ENCODE measurements at regions not wholly inside any gene's neighbourhood (a gene's known extent, or its start where the extent isn't known, plus 50 kb on each side); places are given as distances from the start of the nearest gene placed in this dataset.

- Histone ChIP-seq H3K4me3 (ENCODE audit: low read depth, low read length) (no peak overlapping the region), H3K36me3 (ENCODE audit: insufficient read depth, low read length) (no peaks in the 10 kb centered on the region), H3K79me2 (ENCODE audit: control insufficient read depth, insufficient read depth, low read length, unreplicated experiment) (no peaks in the 10 kb centered on the region), H3K27me3 (ENCODE audit: insufficient read depth, low read length) (peaks cover 32% of the 10 kb centered on the region), H3K4me1 (ENCODE audit: control insufficient read depth, insufficient read depth, low read length, unreplicated experiment) (no peaks in the 10 kb centered on the region), H2AFZ (ENCODE audit: low read length, unreplicated experiment) (no peak overlapping the region), H3K27ac (ENCODE audit: low read depth, low read length) (no peak overlapping the region)
Measured at GRCh38 chr6:145525038-145525437, 210.3 kb downstream of the EPM2A start.

- Histone ChIP-seq H2AFZ (ENCODE audit: low read length, unreplicated experiment) (no peak overlapping the region), H3K36me3 (ENCODE audit: insufficient read depth, low read length) (no peaks in the 10 kb centered on the region), H3K4me1 (ENCODE audit: control insufficient read depth, insufficient read depth, low read length, unreplicated experiment) (no peaks in the 10 kb centered on the region), H3K27me3 (ENCODE audit: insufficient read depth, low read length) (peaks cover 42% of the 10 kb centered on the region), H3K79me2 (ENCODE audit: control insufficient read depth, insufficient read depth, low read length, unreplicated experiment) (no peaks in the 10 kb centered on the region), H3K27ac (ENCODE audit: low read depth, low read length) (no peak overlapping the region), H3K4me3 (ENCODE audit: low read depth, low read length) (no peak overlapping the region)
Measured at GRCh38 chr6:145529582-145529981, 205.7 kb downstream of the EPM2A start.

- H3K4me1 ChIP-seq (ENCODE audit: control insufficient read depth, insufficient read depth, low read length, unreplicated experiment) = no peaks in the 10 kb centered on the region
- H3K27ac ChIP-seq (ENCODE audit: low read depth, low read length) = no peak overlapping the region
- no peaks in the 10 kb centered on the region for H3K36me3 ChIP-seq (ENCODE audit: insufficient read depth, low read length)
- H3K79me2 ChIP-seq (ENCODE audit: control insufficient read depth, insufficient read depth, low read length, unreplicated experiment) = no peaks in the 10 kb centered on the region
- no peak overlapping the region for H2AFZ ChIP-seq (ENCODE audit: low read length, unreplicated experiment)
- H3K4me3 ChIP-seq (ENCODE audit: low read depth, low read length) = no peak overlapping the region
- H3K27me3 ChIP-seq (ENCODE audit: insufficient read depth, low read length) = peaks cover 41% of the 10 kb centered on the region
Measured at GRCh38 chr6:145530454-145530853, 204.9 kb downstream of the EPM2A start.

- Histone ChIP-seq H3K4me3 (ENCODE audit: low read depth, low read length) (no peak overlapping the region), H3K27ac (ENCODE audit: low read depth, low read length) (no peak overlapping the region), H3K4me1 (ENCODE audit: control insufficient read depth, insufficient read depth, low read length, unreplicated experiment) (no peaks in the 10 kb centered on the region), H3K36me3 (ENCODE audit: insufficient read depth, low read length) (no peaks in the 10 kb centered on the region), H3K27me3 (ENCODE audit: insufficient read depth, low read length) (peaks cover 36% of the 10 kb centered on the region), H2AFZ (ENCODE audit: low read length, unreplicated experiment) (no peak overlapping the region), H3K79me2 (ENCODE audit: control insufficient read depth, insufficient read depth, low read length, unreplicated experiment) (no peaks in the 10 kb centered on the region)
Measured at GRCh38 chr6:145531032-145531431, 204.3 kb downstream of the EPM2A start.

GRCh38 chr6:145531822-145532221 lies 203.5 kb downstream of the EPM2A start:
- Histone ChIP-seq H3K27ac (ENCODE audit: low read depth, low read length) (no peak overlapping the region), H3K27me3 (ENCODE audit: insufficient read depth, low read length) (peaks cover 31% of the 10 kb centered on the region), H3K4me3 (ENCODE audit: low read depth, low read length) (no peak overlapping the region), H3K36me3 (ENCODE audit: insufficient read depth, low read length) (no peaks in the 10 kb centered on the region), H2AFZ (ENCODE audit: low read length, unreplicated experiment) (no peak overlapping the region), H3K79me2 (ENCODE audit: control insufficient read depth, insufficient read depth, low read length, unreplicated experiment) (no peaks in the 10 kb centered on the region), H3K4me1 (ENCODE audit: control insufficient read depth, insufficient read depth, low read length, unreplicated experiment) (no peaks in the 10 kb centered on the region)

GRCh38 chr6:145532361-145532760 lies 203.0 kb downstream of the EPM2A start:
- H3K4me1 ChIP-seq (ENCODE audit: control insufficient read depth, insufficient read depth, low read length, unreplicated experiment) = no peaks in the 10 kb centered on the region
- no peaks in the 10 kb centered on the region for H3K79me2 ChIP-seq (ENCODE audit: control insufficient read depth, insufficient read depth, low read length, unreplicated experiment)
- no peak overlapping the region for H3K27ac ChIP-seq (ENCODE audit: low read depth, low read length)
- no peaks in the 10 kb centered on the region for H3K36me3 ChIP-seq (ENCODE audit: insufficient read depth, low read length)
- no peak overlapping the region for H3K4me3 ChIP-seq (ENCODE audit: low read depth, low read length)
- H2AFZ ChIP-seq (ENCODE audit: low read length, unreplicated experiment) = no peak overlapping the region
- peaks cover 30% of the 10 kb centered on the region for H3K27me3 ChIP-seq (ENCODE audit: insufficient read depth, low read length)

- peaks cover 16% of the 10 kb centered on the region for H3K27me3 ChIP-seq (ENCODE audit: insufficient read depth, low read length)
- no peak overlapping the region for H2AFZ ChIP-seq (ENCODE audit: low read length, unreplicated experiment)
- no peaks in the 10 kb centered on the region for H3K36me3 ChIP-seq (ENCODE audit: insufficient read depth, low read length)
- no peak overlapping the region for H3K4me3 ChIP-seq (ENCODE audit: low read depth, low read length)
- H3K4me1 ChIP-seq (ENCODE audit: control insufficient read depth, insufficient read depth, low read length, unreplicated experiment) = peaks cover 2% of the 10 kb centered on the region
- H3K27ac ChIP-seq (ENCODE audit: low read depth, low read length) = no peak overlapping the region
- H3K79me2 ChIP-seq (ENCODE audit: control insufficient read depth, insufficient read depth, low read length, unreplicated experiment) = no peaks in the 10 kb centered on the region
Measured at GRCh38 chr6:145534989-145535388, 200.3 kb downstream of the EPM2A start.

- no peaks in the 10 kb centered on the region for H3K79me2 ChIP-seq (ENCODE audit: control insufficient read depth, insufficient read depth, low read length, unreplicated experiment)
- H2AFZ ChIP-seq (ENCODE audit: low read length, unreplicated experiment) = no peak overlapping the region
- H3K27ac ChIP-seq (ENCODE audit: low read depth, low read length) = no peak overlapping the region
- no peaks in the 10 kb centered on the region for H3K36me3 ChIP-seq (ENCODE audit: insufficient read depth, low read length)
- peaks cover 11% of the 10 kb centered on the region for H3K4me1 ChIP-seq (ENCODE audit: control insufficient read depth, insufficient read depth, low read length, unreplicated experiment)
- H3K27me3 ChIP-seq (ENCODE audit: insufficient read depth, low read length) = no peaks in the 10 kb centered on the region
- no peak overlapping the region for H3K4me3 ChIP-seq (ENCODE audit: low read depth, low read length)
Measured at GRCh38 chr6:145538989-145539388, 196.3 kb downstream of the EPM2A start.

- H3K79me2 ChIP-seq (ENCODE audit: control insufficient read depth, insufficient read depth, low read length, unreplicated experiment) = no peaks in the 10 kb centered on the region
- H3K27me3 ChIP-seq (ENCODE audit: insufficient read depth, low read length) = no peaks in the 10 kb centered on the region
Measured at GRCh38 chr6:145539831-145540230, 195.5 kb downstream of the EPM2A start.

GRCh38 chr6:145540741-145541140 lies 194.6 kb downstream of the EPM2A start:
- Histone ChIP-seq H3K4me3 (ENCODE audit: low read depth, low read length) (no peak overlapping the region), H2AFZ (ENCODE audit: low read length, unreplicated experiment) (no peak overlapping the region), H3K27ac (ENCODE audit: low read depth, low read length) (no peak overlapping the region), H3K27me3 (ENCODE audit: insufficient read depth, low read length) (no peaks in the 10 kb centered on the region), H3K4me1 (ENCODE audit: control insufficient read depth, insufficient read depth, low read length, unreplicated experiment) (peaks cover 14% of the 10 kb centered on the region), H3K79me2 (ENCODE audit: control insufficient read depth, insufficient read depth, low read length, unreplicated experiment) (no peaks in the 10 kb centered on the region), H3K36me3 (ENCODE audit: insufficient read depth, low read length) (no peaks in the 10 kb centered on the region)

More at GRCh38 chr6:145539831-145540230, 195.5 kb downstream of the EPM2A start:
- Histone ChIP-seq H2AFZ (ENCODE audit: low read length, unreplicated experiment) (peak overlapping the region; percentile 3), H3K36me3 (ENCODE audit: insufficient read depth, low read length) (no peaks in the 10 kb centered on the region), H3K27ac (ENCODE audit: low read depth, low read length) (no peak overlapping the region), H3K4me3 (ENCODE audit: low read depth, low read length) (no peak overlapping the region), H3K4me1 (ENCODE audit: control insufficient read depth, insufficient read depth, low read length, unreplicated experiment) (peaks cover 14% of the 10 kb centered on the region)

GRCh38 chr6:145544041-145544440 lies 191.3 kb downstream of the EPM2A start:
- H3K36me3 ChIP-seq (ENCODE audit: insufficient read depth, low read length) = no peaks in the 10 kb centered on the region
- no peak overlapping the region for H3K27ac ChIP-seq (ENCODE audit: low read depth, low read length)
- no peaks in the 10 kb centered on the region for H3K27me3 ChIP-seq (ENCODE audit: insufficient read depth, low read length)
- no peak overlapping the region for H2AFZ ChIP-seq (ENCODE audit: low read length, unreplicated experiment)
- no peaks in the 10 kb centered on the region for H3K79me2 ChIP-seq (ENCODE audit: control insufficient read depth, insufficient read depth, low read length, unreplicated experiment)
- peaks cover 14% of the 10 kb centered on the region for H3K4me1 ChIP-seq (ENCODE audit: control insufficient read depth, insufficient read depth, low read length, unreplicated experiment)
- no peak overlapping the region for H3K4me3 ChIP-seq (ENCODE audit: low read depth, low read length)

All from ACC112 (cell line).